HFF-Myc (cell line): ENCODE measurements at regions not wholly inside any gene's neighbourhood (a gene's known extent, or its start where the extent isn't known, plus 50 kb on each side); places are given as distances from the start of the nearest gene placed in this dataset.

ENCODE experiments used
- DNase-seq: peaks from one replicate; pipeline ENCODE4 v3.0.0-alpha.2; 2011; ENCODE audit warnings: low read depth; ENCODE audit errors: extremely low read depth
- H3K4me3 ChIP-seq: replicated peaks from 2 replicates; pipeline ENCODE4 v1.5.1; 2011; ENCODE audit warnings: low read depth, mild to moderate bottlenecking, control low read depth, low read length
- TF ChIP-seq, protein P1 (sequence below): IDR thresholded peaks from 2 replicates; pipeline ENCODE4 v1.5.1; 2012; ENCODE audit warnings: mild to moderate bottlenecking, low read depth, low read length, control low read depth; ENCODE audit errors: missing control alignments

- H3K4me3 ChIP-seq = no peak overlapping the region
- DNase-seq = no peak
- TF ChIP-seq, protein P1, sequence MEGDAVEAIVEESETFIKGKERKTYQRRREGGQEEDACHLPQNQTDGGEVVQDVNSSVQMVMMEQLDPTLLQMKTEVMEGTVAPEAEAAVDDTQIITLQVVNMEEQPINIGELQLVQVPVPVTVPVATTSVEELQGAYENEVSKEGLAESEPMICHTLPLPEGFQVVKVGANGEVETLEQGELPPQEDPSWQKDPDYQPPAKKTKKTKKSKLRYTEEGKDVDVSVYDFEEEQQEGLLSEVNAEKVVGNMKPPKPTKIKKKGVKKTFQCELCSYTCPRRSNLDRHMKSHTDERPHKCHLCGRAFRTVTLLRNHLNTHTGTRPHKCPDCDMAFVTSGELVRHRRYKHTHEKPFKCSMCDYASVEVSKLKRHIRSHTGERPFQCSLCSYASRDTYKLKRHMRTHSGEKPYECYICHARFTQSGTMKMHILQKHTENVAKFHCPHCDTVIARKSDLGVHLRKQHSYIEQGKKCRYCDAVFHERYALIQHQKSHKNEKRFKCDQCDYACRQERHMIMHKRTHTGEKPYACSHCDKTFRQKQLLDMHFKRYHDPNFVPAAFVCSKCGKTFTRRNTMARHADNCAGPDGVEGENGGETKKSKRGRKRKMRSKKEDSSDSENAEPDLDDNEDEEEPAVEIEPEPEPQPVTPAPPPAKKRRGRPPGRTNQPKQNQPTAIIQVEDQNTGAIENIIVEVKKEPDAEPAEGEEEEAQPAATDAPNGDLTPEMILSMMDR = no peak
Observed at GRCh38 chr7:106763717-106764116, 101.4 kb upstream of the PIK3CG start.

GRCh38 chr7:106765727-106766355 is 99.2 kb upstream of the PIK3CG start:
- no peak overlapping the region for H3K4me3 ChIP-seq
- DNase-seq = no peak
- TF ChIP-seq, protein P1 = no peak

GRCh38 chr7:106766551-106766950 is 98.5 kb upstream of the PIK3CG start:
- no peak for DNase-seq
- no peak overlapping the region for H3K4me3 ChIP-seq
- TF ChIP-seq, protein P1 = no peak

DNA sequence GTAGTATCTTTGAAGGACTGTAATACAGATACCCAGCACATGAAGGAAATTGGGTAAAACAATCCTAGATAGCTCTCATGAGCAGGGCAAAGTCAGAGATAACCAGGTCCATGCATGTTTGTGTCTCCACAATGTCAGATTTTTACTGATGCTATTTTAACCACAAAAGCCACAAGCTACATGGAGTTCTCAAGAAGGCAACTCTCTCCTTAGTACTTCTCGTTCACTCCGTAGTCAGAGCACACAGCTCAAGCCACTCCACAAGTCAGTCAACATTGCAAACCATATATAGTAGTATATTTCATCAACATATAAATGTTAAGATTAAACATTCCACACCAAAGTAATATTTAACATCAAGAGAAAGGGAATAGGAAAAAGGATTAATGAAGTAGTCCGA is 98.0 kb upstream of the PIK3CG start:
- no peak overlapping the region for H3K4me3 ChIP-seq
- TF ChIP-seq, protein P1 = no peak
- DNase-seq = no peak

GRCh38 chr7:106767498-106768323 is 97.4 kb upstream of the PIK3CG start:
- DNase-seq = no peak
- no peak overlapping the region for H3K4me3 ChIP-seq
- TF ChIP-seq, protein P1 = no peak

- H3K4me3 ChIP-seq = no peak overlapping the region
- no peak for DNase-seq
- TF ChIP-seq, protein P1 = no peak
Observed at GRCh38 chr7:106768324-106768751, 96.7 kb upstream of the PIK3CG start.

GRCh38 chr7:106770191-106770590 is 94.9 kb upstream of the PIK3CG start:
- DNase-seq = peak; percentile 53
- TF ChIP-seq, protein P1 = no peak
- no peak overlapping the region for H3K4me3 ChIP-seq
